ENCODE measurements at regions not wholly inside any gene's neighbourhood (a gene's known extent, or its start where the extent isn't known, plus 50 kb on each side); places are given as distances from the start of the nearest gene placed in this dataset.
A peak's percentile ranks its signal among the peaks of the same experiment; 100 is the strongest.

DNA sequence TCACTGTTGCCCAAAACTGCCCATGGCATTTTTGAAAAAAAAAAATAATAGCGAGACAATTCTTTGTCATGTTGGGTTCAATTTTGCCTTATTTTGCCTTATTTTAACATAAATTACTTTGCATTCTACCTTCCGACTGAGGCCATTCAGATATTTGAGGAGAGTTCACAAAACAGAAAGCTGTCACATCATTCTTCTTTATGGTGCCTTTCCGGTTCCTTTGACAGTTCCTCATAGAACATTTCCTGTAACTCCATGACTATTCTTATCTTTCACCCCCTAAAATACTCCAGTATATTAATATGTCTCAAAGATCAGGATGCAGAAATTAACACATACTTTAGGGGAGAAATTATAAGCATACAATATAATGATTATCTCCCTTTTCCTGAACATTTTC lies 476.7 kb downstream of the NOVA1 start:
- DNase-seq = no peak

GRCh38 chr14:26113911-26114640 lies 483.8 kb downstream of the NOVA1 start:
- DNase-seq = no peak

GRCh38 chr14:26104717-26105116 lies 493.1 kb downstream of the NOVA1 start:
- no peak for DNase-seq

- DNase-seq = no peak
Measured at GRCh38 chr14:26097852-26098251, 500.0 kb downstream of the NOVA1 start.

DNA sequence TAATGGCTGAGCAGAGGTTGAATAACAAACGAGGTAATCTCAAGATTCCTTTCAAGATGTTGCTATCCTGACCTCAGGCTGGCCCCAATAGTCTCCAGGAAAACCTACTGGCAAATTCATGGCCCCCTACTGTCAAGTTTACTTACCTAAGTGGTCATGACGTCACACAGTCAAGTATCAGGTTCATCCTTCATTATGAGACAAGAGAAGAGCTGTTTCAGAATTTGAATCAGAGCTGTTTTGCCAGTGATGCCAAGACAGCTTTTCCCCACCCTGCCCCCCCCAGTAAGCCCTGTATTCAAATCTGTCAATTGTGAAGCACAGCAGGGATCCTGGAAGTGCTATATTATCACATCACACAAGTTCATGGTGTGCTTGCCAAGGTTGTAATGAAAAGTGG lies 509.6 kb downstream of the NOVA1 start:
- DNase-seq = no peak

DNA sequence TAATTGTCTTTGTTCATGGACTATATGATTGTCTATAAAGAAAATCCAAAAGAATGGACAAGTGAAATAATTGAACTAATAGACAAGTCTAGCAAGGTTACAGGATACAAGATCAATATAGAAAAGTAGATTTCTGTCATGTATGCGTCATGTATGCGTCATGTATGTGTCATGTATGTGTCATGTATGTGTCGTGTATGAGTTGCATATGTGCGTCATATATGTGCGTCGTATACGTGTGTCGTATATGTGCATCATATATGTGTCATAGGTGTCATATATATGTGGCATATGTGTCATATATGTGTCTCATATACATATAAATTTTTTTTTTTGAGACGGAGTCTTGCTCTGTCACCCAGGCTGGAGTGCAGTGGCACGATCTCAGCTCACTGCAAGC lies 516.8 kb downstream of the NOVA1 start:
- DNase-seq = no peak

DNA sequence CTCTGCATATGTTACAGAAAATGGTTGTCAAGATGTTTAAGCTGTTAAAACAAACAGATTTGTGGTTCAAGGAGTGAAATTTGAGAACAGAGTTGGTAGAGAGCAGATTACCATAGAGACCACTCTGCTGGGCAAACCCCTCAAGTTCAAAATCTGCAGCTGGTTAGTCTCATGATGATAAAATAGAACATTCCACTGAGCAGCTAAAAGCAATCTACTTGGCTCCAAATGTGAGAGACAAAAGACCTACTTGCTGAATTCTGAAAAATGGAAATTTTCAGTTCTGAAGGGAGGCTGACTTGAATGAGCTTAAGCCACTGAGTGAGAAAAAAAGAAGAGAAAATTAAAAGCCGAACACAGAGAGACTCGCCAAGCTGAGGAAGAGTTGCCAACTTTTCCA lies 519.3 kb downstream of the NOVA1 start:
- peak in 1 of 2 experiments; percentile 14 for DNase-seq

- no peak for DNase-seq
Measured at GRCh38 chr14:26074892-26075291, 522.9 kb downstream of the NOVA1 start.

DNA sequence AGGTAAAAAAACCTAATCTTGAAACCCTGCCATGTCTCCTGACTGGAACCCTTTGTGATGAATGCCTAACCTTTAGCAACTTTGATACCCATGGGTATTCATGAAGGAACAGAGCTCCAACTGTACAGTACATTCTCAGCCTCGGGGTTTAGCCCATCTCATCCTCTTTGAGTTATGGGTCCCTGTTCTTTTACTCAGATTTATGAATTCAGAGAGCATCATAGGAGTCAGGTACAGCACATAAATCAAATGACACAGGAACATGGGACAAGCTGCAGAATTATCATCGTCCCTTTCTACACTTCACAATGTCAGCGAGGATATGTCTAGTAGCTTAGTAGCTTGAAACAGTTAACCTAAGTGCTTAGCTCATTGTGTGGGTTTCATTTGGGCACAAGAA lies 527.4 kb downstream of the NOVA1 start:
- no peak for DNase-seq

DNA sequence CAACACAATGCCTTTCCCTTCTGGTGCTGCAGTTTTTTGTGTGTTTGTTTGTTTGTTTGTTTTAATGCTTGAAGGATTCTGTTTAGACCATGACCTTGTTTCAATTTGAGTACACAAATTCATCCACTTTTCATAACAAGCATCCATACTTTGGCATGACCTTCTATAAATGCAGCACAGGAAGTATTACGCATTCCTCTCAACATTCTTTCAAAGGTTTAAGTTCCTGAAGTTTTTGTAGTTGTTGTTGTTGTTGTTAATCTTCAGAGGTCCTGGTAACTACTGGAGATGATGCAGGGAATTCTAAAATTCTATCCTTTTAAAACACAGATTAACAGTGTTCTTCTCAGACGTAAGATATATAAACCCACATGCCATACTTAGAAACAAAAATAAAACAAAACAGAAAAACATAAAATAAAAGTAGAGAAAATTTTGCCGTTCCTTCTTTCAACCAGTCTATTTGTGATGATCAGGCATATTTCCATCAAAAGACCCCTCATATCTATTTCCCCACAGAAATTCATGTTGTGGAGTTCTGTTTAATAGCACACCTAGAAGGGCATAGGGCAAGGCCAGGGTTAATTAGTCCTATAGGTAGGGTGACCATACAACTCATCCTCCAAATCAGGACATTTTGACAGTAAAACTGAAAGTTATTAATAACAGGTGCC lies 529.9 kb downstream of the NOVA1 start:
- DNase-seq = no peak

DNA sequence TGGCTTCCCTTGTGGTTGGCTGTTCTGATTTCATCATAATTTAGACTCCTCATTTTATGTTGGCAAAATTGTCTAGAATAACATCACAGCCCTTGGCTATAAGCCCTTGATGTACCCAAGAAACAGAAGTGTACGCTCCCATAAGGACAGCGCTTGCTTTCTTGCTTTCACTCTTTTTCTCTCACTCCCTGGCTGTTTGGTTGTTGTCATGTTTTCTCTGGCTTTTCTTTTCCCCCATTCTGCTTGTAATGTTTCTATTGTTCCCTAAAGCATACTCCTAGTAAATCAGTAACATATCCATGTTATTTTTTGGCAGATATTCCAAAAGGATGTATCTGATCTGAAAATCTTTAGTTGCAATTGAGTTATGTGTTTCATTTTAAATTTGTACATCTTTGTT lies 530.5 kb downstream of the NOVA1 start:
- DNase-seq = no peak

- DNase-seq = no peak
Measured at GRCh38 chr14:26056036-26056616, 541.7 kb downstream of the NOVA1 start.

GRCh38 chr14:26032348-26032747 lies 565.5 kb downstream of the NOVA1 start:
- DNase-seq = no peak

- DNase-seq = no peak
Measured at GRCh38 chr14:26026384-26026783, 571.4 kb downstream of the NOVA1 start.

- no peak for DNase-seq
Measured at GRCh38 chr14:26023967-26024366, 573.9 kb downstream of the NOVA1 start.

- DNase-seq = no peak
Measured at GRCh38 chr14:26021759-26022158, 576.1 kb downstream of the NOVA1 start.

- DNase-seq = no peak
Measured at GRCh38 chr14:26017270-26017669, 580.6 kb downstream of the NOVA1 start.

DNA sequence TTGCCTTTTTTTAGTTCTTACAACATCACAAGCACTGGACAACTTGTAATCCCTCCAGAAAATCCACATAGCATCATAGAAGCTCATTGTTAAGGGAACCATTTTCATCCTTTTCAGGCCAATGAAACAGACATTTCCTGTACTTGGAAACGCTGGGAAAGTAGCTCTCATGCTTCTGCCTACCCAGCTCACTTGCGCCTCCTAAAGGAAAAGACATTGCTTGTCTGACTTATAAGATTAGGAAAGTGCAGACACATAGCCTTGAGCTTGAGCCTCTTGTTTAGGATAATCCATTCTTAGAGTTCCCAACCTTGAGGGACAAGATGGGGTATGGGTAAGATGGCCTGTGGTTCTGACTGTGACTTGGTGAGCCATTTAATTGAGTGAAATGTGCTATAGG lies 589.5 kb downstream of the NOVA1 start:
- DNase-seq = no peak

- no peak for DNase-seq
Measured at GRCh38 chr14:26004342-26004741, 593.5 kb downstream of the NOVA1 start.

DNA sequence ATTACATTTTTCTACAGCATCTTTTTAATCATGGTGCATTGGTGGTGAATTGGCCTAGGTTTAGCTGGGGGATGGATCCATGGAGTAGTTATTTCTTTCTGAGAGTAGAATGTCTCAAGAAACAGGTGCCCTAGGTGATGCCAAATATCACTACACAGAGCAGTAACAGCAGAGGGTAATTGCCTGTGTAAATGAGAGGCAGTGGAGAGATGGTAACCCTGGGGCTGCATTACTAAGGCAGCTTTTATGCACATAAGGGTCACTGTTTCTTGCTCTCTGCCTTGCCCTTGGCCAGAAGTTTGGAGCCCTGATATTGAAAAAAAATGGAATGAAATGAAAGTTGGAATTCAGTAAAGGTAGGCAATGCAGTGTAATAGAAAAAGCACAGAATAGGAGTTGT lies 604.0 kb downstream of the NOVA1 start:
- DNase-seq = no peak

GRCh38 chr14:25988536-25988935 lies 609.3 kb downstream of the NOVA1 start:
- no peak for DNase-seq

DNA sequence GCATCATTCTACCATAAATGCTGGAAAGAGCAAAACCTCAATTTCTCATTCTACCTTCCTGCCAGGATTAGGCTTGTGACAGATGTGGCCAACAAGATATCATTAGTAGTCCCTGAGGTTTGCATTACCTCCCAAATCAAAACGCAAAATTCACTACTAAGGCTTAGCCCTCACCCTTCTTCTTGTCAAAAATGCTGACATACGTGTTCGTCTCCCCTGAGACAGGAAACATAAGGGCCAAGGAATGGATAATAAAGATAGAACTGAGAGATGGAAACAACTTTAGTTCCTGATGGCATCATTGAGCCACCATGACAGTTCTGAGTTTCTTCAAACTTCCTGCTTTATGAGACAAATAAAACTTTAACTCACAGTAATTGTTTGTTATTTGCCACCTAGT lies 642.1 kb downstream of the NOVA1 start:
- no peak for DNase-seq

- DNase-seq = no peak
Measured at GRCh38 chr14:25953532-25954139, 644.2 kb downstream of the NOVA1 start.

DNA sequence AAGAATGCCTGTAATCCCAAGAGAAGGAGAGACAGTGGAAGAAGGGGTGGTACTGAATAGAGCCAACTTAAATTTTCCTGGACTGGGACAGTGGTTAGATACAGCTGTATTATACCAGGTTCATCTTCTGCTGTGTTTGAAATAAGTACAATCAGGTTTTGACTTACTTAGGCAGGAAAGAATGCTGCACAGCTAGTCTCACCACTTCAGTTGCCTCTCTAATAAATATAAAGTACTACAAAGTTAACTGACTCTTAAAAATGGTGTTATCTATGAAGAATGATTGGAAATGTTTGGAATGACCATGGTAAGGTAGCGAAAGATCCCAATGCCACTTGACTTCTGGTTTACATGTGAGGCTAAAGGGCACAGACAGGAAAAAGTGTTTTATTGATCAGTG lies 652.1 kb downstream of the NOVA1 start:
- DNase-seq = no peak
